HepG2 (cell line): ENCODE measurements at regions not wholly inside any gene's neighbourhood (a gene's known extent, or its start where the extent isn't known, plus 50 kb on each side); places are given as distances from the start of the nearest gene placed in this dataset.

ENCODE experiments used
- ATAC-seq: fragments of 200-7000 bp; cut with Tn5 transposase; 3 replicates; pipeline ENCODE4 v1.9.1; 2020; ENCODE audit warnings: mild to moderate bottlenecking, moderate library complexity
- BruUV-seq: library from RNA; stranded (reverse); fragments of 400-500 nt; replicated peaks from 2 replicates; lab custom pipeline; 2021; lab: Mats Ljungman, UMichigan
- CTCF ChIA-PET: fragments of 300-600 bp; formaldehyde crosslinking; extraction: SDS; loops from one replicate; lab custom pipeline; 2021; ENCODE audit warnings: low total read pairs, inconsistent platforms, low intra/inter-chr PET ratio; lab: Yijun Ruan, JAX
- POLR2A ChIA-PET: fragments of 350-600 bp; sonication (Branson Sonifier 250); formaldehyde crosslinking; loops from one replicate; lab custom pipeline; 2020; ENCODE audit warnings: antibody characterized with exemption, inconsistent platforms; lab: Yijun Ruan, JAX
- DNase-seq: peaks from one replicate; pipeline ENCODE4 v3.0.0-alpha.2; 2015; ENCODE audit warnings: low spot score
- FAIRE-seq: peaks from 3 replicates; lab custom pipeline; 2011; peaks lifted over from hg19 to GRCh38; lab: Jason Lieb, UNC
- H2AFZ ChIP-seq: one replicate; pipeline ENCODE4 v1.6.1; 2011; ENCODE audit warnings: low read length, inconsistent platforms
- H3K27ac ChIP-seq: fragments of 300-600 bp; 3 replicates; pipeline ENCODE4 v1.8.0; 2011; ENCODE audit warnings: mixed run types, mild to moderate bottlenecking, mixed read lengths, low read length, inconsistent platforms; ENCODE audit not compliant: insufficient read depth; ENCODE audit errors: extremely low read length
- H3K27me3 ChIP-seq, 2 experiments: fragments of 200-600 bp in 1 of 2; 2 replicates in 1 of 2; 3 replicates in 1 of 2; pipeline versions ENCODE4 v1.6.0 to v1.8.0; 2011; ENCODE audit warnings: low read length in 2 of 2, mild to moderate bottlenecking in 2 of 2, moderate library complexity in 2 of 2, inconsistent platforms in 1 of 2; ENCODE audit not compliant: insufficient read depth in 2 of 2, control insufficient read depth in 1 of 2
- H3K36me3 ChIP-seq, 2 experiments: fragments of 200-600 bp in 1 of 2; replicated peaks in 1 of 2; 2 replicates in 1 of 2; 3 replicates in 1 of 2; pipeline versions ENCODE4 v1.5.1 to v1.8.0; 2011; ENCODE audit warnings: low read length in 2 of 2, inconsistent platforms in 1 of 2; ENCODE audit not compliant: insufficient read depth in 2 of 2, control insufficient read depth in 1 of 2
- H3K4me1 ChIP-seq: 2 replicates; pipeline ENCODE4 v1.5.1; 2012; ENCODE audit warnings: low read length, inconsistent platforms; ENCODE audit not compliant: insufficient read depth
- H3K4me2 ChIP-seq: 2 replicates; pipeline ENCODE4 v1.6.0; 2011; ENCODE audit warnings: low read depth, low read length, inconsistent platforms
- H3K4me3 ChIP-seq, 3 experiments: fragments of 200-600 bp in 1 of 3; sonication (generic), shearing (Covaris generic) in 1 of 3; replicated peaks in 1 of 3; 2 replicates each; pipeline ENCODE4 v1.5.1; 2011 to 2016; ENCODE audit warnings: low read length in 3 of 3, inconsistent platforms in 2 of 3, low read depth in 2 of 3, mild to moderate bottlenecking in 2 of 3, control low read depth in 1 of 3, mixed read lengths in 1 of 3; ENCODE audit not compliant: insufficient read depth in 1 of 3
- H3K79me2 ChIP-seq: one replicate; pipeline ENCODE4 v1.6.1; 2011; ENCODE audit warnings: low read length, inconsistent platforms; ENCODE audit not compliant: insufficient read depth
- H3K9ac ChIP-seq: 2 replicates; pipeline ENCODE4 v1.6.0; 2011; ENCODE audit warnings: mild to moderate bottlenecking, low read depth, low read length, inconsistent platforms; ENCODE audit not compliant: insufficient read depth
- H3K9me3 ChIP-seq: 2 replicates; pipeline ENCODE4 v1.5.1; 2012; ENCODE audit warnings: mild to moderate bottlenecking, low read length
- H4K20me1 ChIP-seq: 2 replicates; pipeline ENCODE4 v1.6.0; 2011; ENCODE audit warnings: inconsistent platforms, mild to moderate bottlenecking, low read length, moderate library complexity; ENCODE audit not compliant: insufficient read depth
- HOMEZ ChIP-seq: IDR thresholded peaks from 2 replicates; pipeline ENCODE4 v1.6.1; 2016; ENCODE audit warnings: low read depth
- ISL2 ChIP-seq: sonication (generic); formaldehyde crosslinking; IDR thresholded peaks from 2 replicates; pipeline ENCODE4 v1.5.0; 2020; ENCODE audit warnings: missing genetic modification reagents
- MAFF ChIP-seq: IDR thresholded peaks from 2 replicates; pipeline ENCODE4 v1.6.1; 2011; ENCODE audit warnings: low read depth, low read length, improper control_type of control experiment
- MAFK ChIP-seq, 2 experiments: IDR thresholded peaks in 1 of 2; conservative IDR thresholded peaks in 1 of 2; 2 replicates each; pipeline ENCODE4 v1.6.1; 2011; ENCODE audit warnings: improper control_type of control experiment in 2 of 2, low read length in 2 of 2
- NFE2 ChIP-seq: sonication (generic); formaldehyde crosslinking; IDR thresholded peaks from 2 replicates; pipeline ENCODE4 v1.4.0; 2020; ENCODE audit warnings: missing genetic modification reagents
- NFIC ChIP-seq: IDR thresholded peaks from 2 replicates; pipeline ENCODE4 v1.6.1; 2012; ENCODE audit warnings: mild to moderate bottlenecking, low read length, inconsistent platforms
- in situ Hi-C: cut with HindIII; loops from 2 replicates; pipeline ENCODE4 v1.10.0; 2017; ENCODE audit warnings: low pct_unique_long_range_greater_than_20kb; ENCODE audit not compliant: extremely low pct_ligation_motif_present
- intact Hi-C: fragments of 100-400 bp; cut with micrococcal nuclease; formaldehyde crosslinking; loops from one replicate; pipeline ENCODE4 v1.10.0; 2022; ENCODE audit not compliant: unreplicated experiment
- TF ChIP-seq, protein P1 (sequence below): sonication (generic); formaldehyde crosslinking; IDR thresholded peaks from 2 replicates; pipeline ENCODE4 v1.4.0; 2020; ENCODE audit warnings: mild to moderate bottlenecking, missing genetic modification reagents, borderline replicate concordance
- TF ChIP-seq, protein P2 (sequence below): sonication (generic); formaldehyde crosslinking; conservative IDR thresholded peaks from 2 replicates; pipeline ENCODE4 v1.4.0; 2020; ENCODE audit warnings: missing genetic modification reagents

GRCh38 chr1:189357317-189357716 is 1120.3 kb downstream of the BRINP3 start (continued):
- TF ChIP-seq, protein P1, sequence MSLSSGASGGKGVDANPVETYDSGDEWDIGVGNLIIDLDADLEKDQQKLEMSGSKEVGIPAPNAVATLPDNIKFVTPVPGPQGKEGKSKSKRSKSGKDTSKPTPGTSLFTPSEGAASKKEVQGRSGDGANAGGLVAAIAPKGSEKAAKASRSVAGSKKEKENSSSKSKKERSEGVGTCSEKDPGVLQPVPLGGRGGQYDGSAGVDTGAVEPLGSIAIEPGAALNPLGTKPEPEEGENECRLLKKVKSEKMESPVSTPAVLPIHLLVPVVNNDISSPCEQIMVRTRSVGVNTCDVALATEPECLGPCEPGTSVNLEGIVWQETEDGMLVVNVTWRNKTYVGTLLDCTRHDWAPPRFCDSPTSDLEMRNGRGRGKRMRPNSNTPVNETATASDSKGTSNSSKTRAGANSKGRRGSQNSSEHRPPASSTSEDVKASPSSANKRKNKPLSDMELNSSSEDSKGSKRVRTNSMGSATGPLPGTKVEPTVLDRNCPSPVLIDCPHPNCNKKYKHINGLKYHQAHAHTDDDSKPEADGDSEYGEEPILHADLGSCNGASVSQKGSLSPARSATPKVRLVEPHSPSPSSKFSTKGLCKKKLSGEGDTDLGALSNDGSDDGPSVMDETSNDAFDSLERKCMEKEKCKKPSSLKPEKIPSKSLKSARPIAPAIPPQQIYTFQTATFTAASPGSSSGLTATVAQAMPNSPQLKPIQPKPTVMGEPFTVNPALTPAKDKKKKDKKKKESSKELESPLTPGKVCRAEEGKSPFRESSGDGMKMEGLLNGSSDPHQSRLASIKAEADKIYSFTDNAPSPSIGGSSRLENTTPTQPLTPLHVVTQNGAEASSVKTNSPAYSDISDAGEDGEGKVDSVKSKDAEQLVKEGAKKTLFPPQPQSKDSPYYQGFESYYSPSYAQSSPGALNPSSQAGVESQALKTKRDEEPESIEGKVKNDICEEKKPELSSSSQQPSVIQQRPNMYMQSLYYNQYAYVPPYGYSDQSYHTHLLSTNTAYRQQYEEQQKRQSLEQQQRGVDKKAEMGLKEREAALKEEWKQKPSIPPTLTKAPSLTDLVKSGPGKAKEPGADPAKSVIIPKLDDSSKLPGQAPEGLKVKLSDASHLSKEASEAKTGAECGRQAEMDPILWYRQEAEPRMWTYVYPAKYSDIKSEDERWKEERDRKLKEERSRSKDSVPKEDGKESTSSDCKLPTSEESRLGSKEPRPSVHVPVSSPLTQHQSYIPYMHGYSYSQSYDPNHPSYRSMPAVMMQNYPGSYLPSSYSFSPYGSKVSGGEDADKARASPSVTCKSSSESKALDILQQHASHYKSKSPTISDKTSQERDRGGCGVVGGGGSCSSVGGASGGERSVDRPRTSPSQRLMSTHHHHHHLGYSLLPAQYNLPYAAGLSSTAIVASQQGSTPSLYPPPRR (CRISPR knock-in tag): no peak
- TF ChIP-seq, protein P2, sequence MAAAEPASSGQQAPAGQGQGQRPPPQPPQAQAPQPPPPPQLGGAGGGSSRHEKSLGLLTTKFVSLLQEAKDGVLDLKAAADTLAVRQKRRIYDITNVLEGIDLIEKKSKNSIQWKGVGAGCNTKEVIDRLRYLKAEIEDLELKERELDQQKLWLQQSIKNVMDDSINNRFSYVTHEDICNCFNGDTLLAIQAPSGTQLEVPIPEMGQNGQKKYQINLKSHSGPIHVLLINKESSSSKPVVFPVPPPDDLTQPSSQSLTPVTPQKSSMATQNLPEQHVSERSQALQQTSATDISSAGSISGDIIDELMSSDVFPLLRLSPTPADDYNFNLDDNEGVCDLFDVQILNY: no peak
- TF ChIP-seq, all 625 proteins: peak for 0

- Histone ChIP-seq H3K9ac (no peak overlapping the region), H3K4me3 (no peak overlapping the region), H3K79me2 (no peaks in the 10 kb centered on the region), H3K27me3 (no peaks in the 10 kb centered on the region), H2AFZ (no peak overlapping the region), H3K4me1 (no peaks in the 10 kb centered on the region), H3K27ac (no peak overlapping the region), H3K4me2 (no peak overlapping the region), H3K36me3 (no peaks in the 10 kb centered on the region), H4K20me1 (no peaks in the 10 kb centered on the region), H3K9me3 (no peaks in the 10 kb centered on the region)
- TF ChIP-seq NFIC (no peak), ISL2 (no peak), HOMEZ (CRISPR knock-in tag) (no peak), NFE2 (no peak), MAFF (peak; percentile 72), MAFK (conservative IDR thresholded peaks at IDR 0.05 in 1 of 2, IDR thresholded peaks at IDR 0.05 in 1 of 2; ENCODE audit: low read length in 2 of 2) (peak; percentile 16 to 67; a peak in 2 of 4 replicates)
- POLR2A ChIA-PET: no interaction called here
- CTCF ChIA-PET: no interaction called here
- ATAC-seq: no peak
- no peak for FAIRE-seq
- in situ Hi-C loops (no loop called here), intact Hi-C loops (no loop called here)
- DNase-seq: no peak
- BruUV-seq: no TSS peak
Measured at GRCh38 chr1:189369612-189370011, 1108.1 kb downstream of the BRINP3 start.
